HFF-Myc (cell line): ENCODE measurements at regions not wholly inside any gene's neighbourhood (a gene's known extent, or its start where the extent isn't known, plus 50 kb on each side); places are given as distances from the start of the nearest gene placed in this dataset.

Experiments
- DNase-seq: peaks from one replicate; pipeline ENCODE4 v3.0.0-alpha.2; 2011; ENCODE audit warnings: low read depth; ENCODE audit errors: extremely low read depth
- H3K4me3 ChIP-seq: replicated peaks from 2 replicates; pipeline ENCODE4 v1.5.1; 2011; ENCODE audit warnings: low read depth, mild to moderate bottlenecking, control low read depth, low read length
- TF ChIP-seq, protein P1 (sequence below): IDR thresholded peaks from 2 replicates; pipeline ENCODE4 v1.5.1; 2012; ENCODE audit warnings: mild to moderate bottlenecking, low read depth, low read length, control low read depth; ENCODE audit errors: missing control alignments

DNA sequence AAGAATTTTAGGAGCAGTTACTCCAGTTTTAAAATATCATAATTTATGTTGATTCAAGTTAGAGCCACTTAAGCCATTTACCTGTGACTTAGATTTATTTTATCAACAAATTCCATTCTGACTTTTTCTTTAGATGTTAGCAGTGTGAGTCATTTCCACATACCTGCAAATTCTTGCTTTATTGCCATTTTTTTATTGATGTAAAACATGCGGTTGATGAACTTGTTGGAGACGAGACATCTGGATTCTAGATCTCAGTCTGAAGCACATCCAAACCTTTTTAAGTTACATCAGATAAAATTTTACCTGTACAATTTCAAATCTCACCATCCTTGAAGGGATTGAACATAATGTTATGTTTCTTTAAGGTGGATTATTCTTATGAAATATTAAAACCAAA, 240.9 kb downstream of the IRX1 start:
- TF ChIP-seq, protein P1, sequence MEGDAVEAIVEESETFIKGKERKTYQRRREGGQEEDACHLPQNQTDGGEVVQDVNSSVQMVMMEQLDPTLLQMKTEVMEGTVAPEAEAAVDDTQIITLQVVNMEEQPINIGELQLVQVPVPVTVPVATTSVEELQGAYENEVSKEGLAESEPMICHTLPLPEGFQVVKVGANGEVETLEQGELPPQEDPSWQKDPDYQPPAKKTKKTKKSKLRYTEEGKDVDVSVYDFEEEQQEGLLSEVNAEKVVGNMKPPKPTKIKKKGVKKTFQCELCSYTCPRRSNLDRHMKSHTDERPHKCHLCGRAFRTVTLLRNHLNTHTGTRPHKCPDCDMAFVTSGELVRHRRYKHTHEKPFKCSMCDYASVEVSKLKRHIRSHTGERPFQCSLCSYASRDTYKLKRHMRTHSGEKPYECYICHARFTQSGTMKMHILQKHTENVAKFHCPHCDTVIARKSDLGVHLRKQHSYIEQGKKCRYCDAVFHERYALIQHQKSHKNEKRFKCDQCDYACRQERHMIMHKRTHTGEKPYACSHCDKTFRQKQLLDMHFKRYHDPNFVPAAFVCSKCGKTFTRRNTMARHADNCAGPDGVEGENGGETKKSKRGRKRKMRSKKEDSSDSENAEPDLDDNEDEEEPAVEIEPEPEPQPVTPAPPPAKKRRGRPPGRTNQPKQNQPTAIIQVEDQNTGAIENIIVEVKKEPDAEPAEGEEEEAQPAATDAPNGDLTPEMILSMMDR, result no peak
- H3K4me3 ChIP-seq, result no peak overlapping the region
- DNase-seq, result no peak

DNA sequence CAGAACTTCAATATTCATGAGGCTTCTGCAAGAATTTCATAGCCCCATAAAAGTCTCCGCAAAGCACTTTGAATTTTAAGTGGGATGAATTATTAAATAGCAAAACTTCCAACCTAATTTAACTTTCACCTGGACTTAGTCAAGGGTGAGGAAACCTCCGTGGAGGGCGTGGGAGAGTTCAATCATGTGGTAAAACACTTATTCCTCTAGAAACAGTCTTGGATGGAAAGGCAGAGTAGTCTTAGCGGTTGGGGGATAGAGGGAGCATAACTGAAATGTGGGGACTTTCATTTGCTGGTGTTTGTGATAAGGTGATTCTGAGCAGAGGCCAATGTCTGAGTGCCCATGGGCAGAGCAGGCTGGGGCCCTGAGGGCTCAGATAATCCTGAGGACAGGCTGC, 241.9 kb downstream of the IRX1 start:
- H3K4me3 ChIP-seq, result no peak overlapping the region
- DNase-seq, result no peak
- TF ChIP-seq, protein P1, result no peak

DNA sequence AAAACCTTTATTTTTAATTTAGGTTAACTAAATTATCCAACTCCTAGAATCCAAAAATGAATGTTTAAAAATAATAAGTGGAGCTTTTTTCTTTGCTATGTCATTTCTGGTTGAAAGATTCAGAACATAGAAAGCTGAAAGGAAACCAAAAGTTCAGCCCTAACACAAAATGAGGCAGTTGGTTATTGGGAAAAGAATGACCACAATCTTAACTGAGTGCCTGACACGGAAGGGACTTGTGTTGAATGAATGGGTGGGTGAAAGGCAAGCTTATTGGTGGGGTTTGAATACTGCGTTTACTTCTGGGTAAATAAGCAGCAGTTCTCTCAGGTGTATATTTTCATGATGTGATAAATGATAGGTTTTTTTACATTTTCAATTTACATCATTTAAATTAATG, 243.5 kb downstream of the IRX1 start:
- DNase-seq, result no peak
- no peak overlapping the region for H3K4me3 ChIP-seq
- TF ChIP-seq, protein P1, result no peak

DNA sequence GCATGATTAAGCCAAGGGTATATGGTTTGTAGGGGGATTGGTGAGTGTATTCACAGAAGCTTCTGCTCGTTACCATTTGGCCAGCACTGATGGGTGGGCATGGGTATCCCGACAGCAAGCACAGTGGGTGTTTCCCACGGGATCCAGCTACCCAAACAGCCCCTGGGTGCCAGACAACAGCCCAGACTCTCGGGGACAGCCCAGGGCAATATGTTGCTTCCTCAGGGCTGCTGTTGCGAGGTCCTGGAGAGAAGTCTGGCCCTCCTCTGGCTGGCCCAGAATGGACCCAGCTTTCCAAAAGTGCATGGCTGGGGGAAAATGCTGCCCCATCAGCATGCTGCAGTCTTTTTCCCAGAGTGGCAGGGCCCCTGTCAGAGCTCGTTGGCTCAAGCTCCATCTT, 247.0 kb downstream of the IRX1 start:
- no peak overlapping the region for H3K4me3 ChIP-seq
- DNase-seq, result no peak
- TF ChIP-seq, protein P1, result no peak

DNA sequence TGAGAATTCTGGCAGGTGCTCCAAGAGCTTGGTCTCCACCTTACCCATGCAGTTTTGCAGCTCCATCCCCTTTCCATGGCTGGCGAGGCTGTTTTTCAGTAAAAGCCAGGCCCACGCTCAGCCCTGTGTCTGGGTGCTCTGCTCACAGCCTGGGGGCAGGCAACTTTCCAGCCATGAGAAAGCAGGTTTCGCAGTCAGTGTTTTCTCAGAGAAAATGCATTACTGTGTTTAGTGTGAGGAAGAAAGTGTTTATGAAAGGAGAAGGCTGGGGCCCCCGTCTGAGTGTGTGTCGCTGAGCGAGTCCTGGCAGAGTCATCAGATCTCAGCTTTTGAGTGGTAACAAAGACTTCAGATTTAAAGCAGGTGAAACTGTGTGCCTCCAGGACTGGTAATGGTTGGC, 248.1 kb downstream of the IRX1 start:
- H3K4me3 ChIP-seq, result no peak overlapping the region
- TF ChIP-seq, protein P1, result no peak
- no peak for DNase-seq

DNA sequence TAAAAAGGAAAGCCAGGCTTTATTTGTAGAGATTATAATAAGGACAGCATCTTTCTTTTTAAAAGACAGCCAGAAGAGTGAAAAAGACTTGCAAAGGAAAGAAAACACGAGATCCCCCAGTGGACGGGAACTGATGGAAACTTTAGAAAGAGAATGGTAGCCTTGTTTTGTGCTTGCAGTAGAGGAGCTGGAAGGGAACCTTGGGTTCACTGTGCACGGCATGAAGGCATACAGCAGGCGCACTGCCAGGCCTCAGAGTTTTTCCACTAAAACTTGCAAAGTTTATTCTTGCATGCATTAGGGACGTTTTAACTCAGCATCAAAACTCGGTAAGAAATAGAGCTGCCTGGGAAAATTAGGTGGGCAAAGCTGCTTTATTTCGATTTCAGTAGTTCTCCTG, 248.6 kb downstream of the IRX1 start:
- TF ChIP-seq, protein P1, result no peak
- DNase-seq, result no peak
- no peak overlapping the region for H3K4me3 ChIP-seq

DNA sequence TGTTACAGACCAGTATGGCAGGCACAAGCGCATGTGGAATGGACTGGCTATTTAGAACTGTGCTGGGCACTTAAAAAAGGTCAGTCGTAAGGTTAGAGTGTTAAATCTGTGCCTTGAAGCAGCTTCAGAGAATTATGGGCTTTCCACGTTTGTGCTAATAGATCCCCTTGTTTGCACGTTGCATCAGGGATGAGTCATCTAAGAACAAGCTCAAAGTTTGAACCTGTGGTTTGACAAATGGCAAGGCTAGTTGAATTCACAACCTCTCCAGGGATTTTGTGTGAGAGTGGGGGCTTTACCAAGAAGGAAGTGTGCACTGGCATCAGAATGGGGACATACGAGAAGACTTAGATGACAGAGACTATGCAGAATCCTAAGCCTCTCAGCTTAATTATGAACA, 249.6 kb downstream of the IRX1 start:
- TF ChIP-seq, protein P1, result no peak
- DNase-seq, result no peak
- no peak overlapping the region for H3K4me3 ChIP-seq
